ENCODE measurements at regions not wholly inside any gene's neighbourhood (a gene's known extent, or its start where the extent isn't known, plus 50 kb on each side); places are given as distances from the start of the nearest gene placed in this dataset.

DNA sequence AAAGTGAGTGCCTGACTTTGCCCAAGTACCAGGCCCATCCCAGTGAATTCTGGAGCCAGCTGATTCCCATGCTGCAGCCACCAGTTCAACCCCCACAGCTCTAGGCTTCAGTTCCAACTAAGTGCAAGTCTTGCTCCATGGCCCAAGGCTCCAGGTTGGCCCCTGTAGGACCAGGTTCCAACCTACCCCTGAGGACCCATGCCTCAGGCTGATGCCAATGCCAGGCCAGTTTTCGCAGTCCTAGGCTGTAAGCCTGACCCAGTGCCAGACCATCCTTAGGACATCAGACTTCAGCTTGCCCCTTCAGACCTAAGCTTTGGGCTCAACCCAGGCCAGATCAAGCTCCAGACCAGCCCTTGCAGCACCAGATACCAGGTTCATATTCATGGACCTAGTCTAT is 352.6 kb downstream of the FSCB start:
- peaks cover 2% of the 10 kb centered on the region for H3K4me1 Mint-ChIP-seq
- no peak overlapping the region for H3K27ac Mint-ChIP-seq
- ATAC-seq (ENCODE audit: low read depth), result no peak
- CTCF ChIA-PET, result no interaction called here
- POLR2A ChIA-PET, result no interaction called here
- 100% methylated on average over 1 of the region's 1 CpG for WGBS (ENCODE audit: insufficient coverage)
- Histone ChIP-seq H3K4me3 (ENCODE audit: control extremely low read depth in 1 of 5, extremely low read depth in 1 of 5, insufficient read depth in 1 of 5, low read depth in 2 of 5, low read length in 4 of 5) (no peak overlapping the region), H3K4me1 (ENCODE audit: control insufficient read depth in 2 of 2, insufficient read depth in 2 of 2, low read length in 2 of 2) (no peaks in the 10 kb centered on the region), H3K4me2 (replicated peaks; ENCODE audit: low read depth, low read length, poor library complexity, severe bottlenecking) (no peak overlapping the region), H3K79me2 (ENCODE audit: control insufficient read depth, insufficient read depth, low read length) (no peaks in the 10 kb centered on the region), H3K9ac (ENCODE audit: low read length) (no peak overlapping the region), H3K9me3 (ENCODE audit: control extremely low read depth in 1 of 3, control insufficient read depth in 2 of 3, insufficient read depth in 1 of 3, low read length in 2 of 3) (peaks cover 0 to 7% (median 0%) of the 10 kb centered on the region in 3 donors), H3K36me3 (replicated peaks in 1 of 2; ENCODE audit: control extremely low read depth in 1 of 2, control insufficient read depth in 1 of 2, extremely low read depth in 1 of 2, insufficient read depth in 2 of 2, low read length in 1 of 2) (no peaks in the 10 kb centered on the region), H2AFZ (ENCODE audit: insufficient read depth, low read depth, low read length, poor library complexity, severe bottlenecking) (no peak overlapping the region), H3K27me3 (replicated peaks in 1 of 4; ENCODE audit: control extremely low read depth in 1 of 4, control insufficient read depth in 3 of 4, insufficient read depth in 4 of 4, low read length in 3 of 4) (no peaks in the 10 kb centered on the region), H4K20me1 (ENCODE audit: control insufficient read depth, insufficient read depth, low read length, poor library complexity, severe bottlenecking) (no peaks in the 10 kb centered on the region), H3K27ac (ENCODE audit: low read length in 2 of 2) (no peak overlapping the region)
- TF ChIP-seq, protein P1, sequence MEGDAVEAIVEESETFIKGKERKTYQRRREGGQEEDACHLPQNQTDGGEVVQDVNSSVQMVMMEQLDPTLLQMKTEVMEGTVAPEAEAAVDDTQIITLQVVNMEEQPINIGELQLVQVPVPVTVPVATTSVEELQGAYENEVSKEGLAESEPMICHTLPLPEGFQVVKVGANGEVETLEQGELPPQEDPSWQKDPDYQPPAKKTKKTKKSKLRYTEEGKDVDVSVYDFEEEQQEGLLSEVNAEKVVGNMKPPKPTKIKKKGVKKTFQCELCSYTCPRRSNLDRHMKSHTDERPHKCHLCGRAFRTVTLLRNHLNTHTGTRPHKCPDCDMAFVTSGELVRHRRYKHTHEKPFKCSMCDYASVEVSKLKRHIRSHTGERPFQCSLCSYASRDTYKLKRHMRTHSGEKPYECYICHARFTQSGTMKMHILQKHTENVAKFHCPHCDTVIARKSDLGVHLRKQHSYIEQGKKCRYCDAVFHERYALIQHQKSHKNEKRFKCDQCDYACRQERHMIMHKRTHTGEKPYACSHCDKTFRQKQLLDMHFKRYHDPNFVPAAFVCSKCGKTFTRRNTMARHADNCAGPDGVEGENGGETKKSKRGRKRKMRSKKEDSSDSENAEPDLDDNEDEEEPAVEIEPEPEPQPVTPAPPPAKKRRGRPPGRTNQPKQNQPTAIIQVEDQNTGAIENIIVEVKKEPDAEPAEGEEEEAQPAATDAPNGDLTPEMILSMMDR (IDR thresholded peaks at IDR 0.05), result no peak
- no peak for TF ChIP-seq EZH2 (IDR thresholded peaks at IDR 0.05; ENCODE audit: borderline replicate concordance, insufficient read depth, low read depth, low read length, poor library complexity, severe bottlenecking)
- H3K27me3 Mint-ChIP-seq, result no peaks in the 10 kb centered on the region
- no peak for DNase-seq
- intact Hi-C loops (cut with micrococcal nuclease), result no loop called here
- peaks cover 2% of the 10 kb centered on the region for H3K9me3 Mint-ChIP-seq (ENCODE audit: insufficient read depth)
- no peak overlapping the region for H3K4me3 Mint-ChIP-seq

DNA sequence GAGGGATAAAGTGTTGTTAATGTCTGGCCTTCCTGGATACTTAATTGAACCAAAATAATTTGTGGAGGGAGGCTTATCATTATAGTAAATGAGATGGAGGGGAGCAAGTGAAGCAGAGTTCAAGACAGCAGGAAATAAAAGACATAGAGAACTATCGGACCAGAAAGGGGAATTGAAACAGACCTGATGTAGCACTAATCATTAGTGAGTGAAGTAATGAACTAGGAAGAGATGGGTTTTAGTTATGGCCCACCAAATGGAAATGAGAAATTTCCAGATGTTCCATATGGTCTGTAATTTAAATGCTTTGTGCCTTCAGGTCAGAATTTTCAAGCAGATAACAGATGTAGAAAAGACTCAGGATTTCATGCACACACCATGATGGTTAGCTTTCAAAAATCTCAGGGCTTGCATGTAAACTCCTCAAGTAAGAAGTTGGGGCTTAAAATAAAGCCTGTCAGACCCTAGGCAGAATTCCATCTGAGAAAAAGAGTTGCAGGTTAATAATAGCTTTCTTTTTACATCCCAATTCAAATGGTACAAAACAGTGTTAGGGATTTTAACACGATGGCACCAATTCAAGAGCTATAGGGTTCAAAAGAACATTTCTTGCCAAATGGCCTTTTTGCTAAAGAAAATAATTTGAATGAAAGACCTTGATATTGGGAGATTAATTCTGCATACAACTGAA is 355.8 kb downstream of the FSCB start:
- ChIA-PET CTCF (no interaction called here), POLR2A (no interaction called here)
- Histone ChIP-seq H3K27ac (ENCODE audit: low read length in 2 of 2) (no peak overlapping the region), H3K27me3 (replicated peaks in 1 of 4; ENCODE audit: control extremely low read depth in 1 of 4, control insufficient read depth in 3 of 4, insufficient read depth in 4 of 4, low read length in 3 of 4) (no peaks in the 10 kb centered on the region), H4K20me1 (ENCODE audit: control insufficient read depth, insufficient read depth, low read length, poor library complexity, severe bottlenecking) (no peaks in the 10 kb centered on the region), H3K9me3 (ENCODE audit: control extremely low read depth in 1 of 3, control insufficient read depth in 2 of 3, insufficient read depth in 1 of 3, low read length in 2 of 3) (peaks cover 0 to 7% (median 0%) of the 10 kb centered on the region in 3 donors), H3K4me2 (replicated peaks; ENCODE audit: low read depth, low read length, poor library complexity, severe bottlenecking) (no peak overlapping the region), H3K36me3 (replicated peaks in 1 of 2; ENCODE audit: control extremely low read depth in 1 of 2, control insufficient read depth in 1 of 2, extremely low read depth in 1 of 2, insufficient read depth in 2 of 2, low read length in 1 of 2) (no peaks in the 10 kb centered on the region), H3K79me2 (ENCODE audit: control insufficient read depth, insufficient read depth, low read length) (no peaks in the 10 kb centered on the region), H3K9ac (ENCODE audit: low read length) (no peak overlapping the region), H3K4me1 (ENCODE audit: control insufficient read depth in 2 of 2, insufficient read depth in 2 of 2, low read length in 2 of 2) (no peaks in the 10 kb centered on the region), H3K4me3 (ENCODE audit: control extremely low read depth in 1 of 5, extremely low read depth in 1 of 5, insufficient read depth in 1 of 5, low read depth in 2 of 5, low read length in 4 of 5) (no peak overlapping the region), H2AFZ (ENCODE audit: insufficient read depth, low read depth, low read length, poor library complexity, severe bottlenecking) (no peak overlapping the region)
- ATAC-seq (ENCODE audit: low read depth) (no peak), DNase-seq (no peak)
- 25% methylated on average over 1 of the region's 2 CpGs for WGBS (ENCODE audit: insufficient coverage)
- intact Hi-C loops (cut with micrococcal nuclease), result no loop called here
- H3K4me1 Mint-ChIP-seq, result peaks cover 2% of the 10 kb centered on the region
- H3K4me3 Mint-ChIP-seq, result no peak overlapping the region
- TF ChIP-seq, protein P1 (IDR thresholded peaks at IDR 0.05), result no peak
- no peak for TF ChIP-seq EZH2 (IDR thresholded peaks at IDR 0.05; ENCODE audit: borderline replicate concordance, insufficient read depth, low read depth, low read length, poor library complexity, severe bottlenecking)
- H3K27ac Mint-ChIP-seq, result no peak overlapping the region
- H3K27me3 Mint-ChIP-seq, result no peaks in the 10 kb centered on the region
- no peaks in the 10 kb centered on the region for H3K9me3 Mint-ChIP-seq (ENCODE audit: insufficient read depth)

Measured in B cell (primary cell).